ENCODE measurements at regions not wholly inside any gene's neighbourhood (a gene's known extent, or its start where the extent isn't known, plus 50 kb on each side); places are given as distances from the start of the nearest gene placed in this dataset.

- TF ChIP-seq CTCF (conservative IDR thresholded peaks at IDR 0.05; ENCODE audit: low read depth, low read length), result no peak
- no peak overlapping the region for H3K4me3 ChIP-seq (IDR thresholded peaks at IDR 0.05; ENCODE audit: insufficient read depth, low read depth, low read length)
These were observed 252.6 kb downstream of the ACTL7B start for GRCh38 chr9:108603141-108603540.

GRCh38 chr9:108600896-108601295, 254.9 kb downstream of the ACTL7B start:
- H3K27me3 ChIP-seq (ENCODE audit: insufficient read depth, low read depth), result no peaks in the 10 kb centered on the region
- H3K79me2 ChIP-seq (ENCODE audit: insufficient read depth, low read depth), result no peaks in the 10 kb centered on the region
- H3K4me3 ChIP-seq (IDR thresholded peaks at IDR 0.05; ENCODE audit: insufficient read depth, low read depth, low read length), result no peak overlapping the region
- no peak overlapping the region for H3K9ac ChIP-seq
- H3K4me1 ChIP-seq (ENCODE audit: low read depth, poor library complexity, severe bottlenecking), result no peaks in the 10 kb centered on the region
- no peaks in the 10 kb centered on the region for H4K20me1 ChIP-seq (ENCODE audit: insufficient read depth)
- H3K27ac ChIP-seq, result no peak overlapping the region
- no peak overlapping the region for H2AFZ ChIP-seq (ENCODE audit: low read depth)
- H3K36me3 ChIP-seq (ENCODE audit: insufficient read depth), result no peaks in the 10 kb centered on the region
- H3K4me2 ChIP-seq, result no peak overlapping the region
- TF ChIP-seq CTCF (conservative IDR thresholded peaks at IDR 0.05; ENCODE audit: low read depth, low read length), result no peak

More at GRCh38 chr9:108603141-108603540, 252.6 kb downstream of the ACTL7B start:
- H3K4me2 ChIP-seq, result no peak overlapping the region
- no peak overlapping the region for H3K9ac ChIP-seq
- no peaks in the 10 kb centered on the region for H3K27me3 ChIP-seq (ENCODE audit: insufficient read depth, low read depth)
- H3K79me2 ChIP-seq (ENCODE audit: insufficient read depth, low read depth), result no peaks in the 10 kb centered on the region
- H3K4me1 ChIP-seq (ENCODE audit: low read depth, poor library complexity, severe bottlenecking), result no peaks in the 10 kb centered on the region
- no peaks in the 10 kb centered on the region for H4K20me1 ChIP-seq (ENCODE audit: insufficient read depth)
- H2AFZ ChIP-seq (ENCODE audit: low read depth), result no peak overlapping the region
- no peak overlapping the region for H3K27ac ChIP-seq
- H3K36me3 ChIP-seq (ENCODE audit: insufficient read depth), result no peaks in the 10 kb centered on the region

GRCh38 chr9:108599571-108599970, 256.2 kb downstream of the ACTL7B start:
- Histone ChIP-seq H3K4me1 (ENCODE audit: low read depth, poor library complexity, severe bottlenecking) (no peaks in the 10 kb centered on the region), H3K36me3 (ENCODE audit: insufficient read depth) (no peaks in the 10 kb centered on the region), H3K9ac (no peak overlapping the region), H3K27ac (no peak overlapping the region), H2AFZ (ENCODE audit: low read depth) (no peak overlapping the region), H4K20me1 (ENCODE audit: insufficient read depth) (no peaks in the 10 kb centered on the region), H3K4me3 (IDR thresholded peaks at IDR 0.05; ENCODE audit: insufficient read depth, low read depth, low read length) (no peak overlapping the region), H3K27me3 (ENCODE audit: insufficient read depth, low read depth) (no peaks in the 10 kb centered on the region), H3K4me2 (no peak overlapping the region), H3K79me2 (ENCODE audit: insufficient read depth, low read depth) (no peaks in the 10 kb centered on the region)
- TF ChIP-seq CTCF (conservative IDR thresholded peaks at IDR 0.05; ENCODE audit: low read depth, low read length), result no peak

- Histone ChIP-seq H3K4me1 (ENCODE audit: low read depth, poor library complexity, severe bottlenecking) (no peaks in the 10 kb centered on the region), H2AFZ (ENCODE audit: low read depth) (no peak overlapping the region)
- TF ChIP-seq CTCF (conservative IDR thresholded peaks at IDR 0.05; ENCODE audit: low read depth, low read length), result no peak
These were observed 264.7 kb downstream of the ACTL7B start for GRCh38 chr9:108591121-108591520.

More at GRCh38 chr9:108591121-108591520, 264.7 kb downstream of the ACTL7B start:
- H3K9ac ChIP-seq, result no peak overlapping the region
- no peak overlapping the region for H3K4me2 ChIP-seq
- no peak overlapping the region for H3K27ac ChIP-seq
- no peak overlapping the region for H3K4me3 ChIP-seq (IDR thresholded peaks at IDR 0.05; ENCODE audit: insufficient read depth, low read depth, low read length)
- H3K36me3 ChIP-seq (ENCODE audit: insufficient read depth), result no peaks in the 10 kb centered on the region
- H4K20me1 ChIP-seq (ENCODE audit: insufficient read depth), result no peaks in the 10 kb centered on the region
- H3K79me2 ChIP-seq (ENCODE audit: insufficient read depth, low read depth), result no peaks in the 10 kb centered on the region
- H3K27me3 ChIP-seq (ENCODE audit: insufficient read depth, low read depth), result no peaks in the 10 kb centered on the region

Measured in KMS-11 (cell line).